GM18517 (cell line): ENCODE measurements at regions not wholly inside any gene's neighbourhood (a gene's known extent, or its start where the extent isn't known, plus 50 kb on each side); places are given as distances from the start of the nearest gene placed in this dataset.

ENCODE experiments used
- ATAC-seq: cut with Tn5 transposase; IDR thresholded peaks from one replicate; pipeline ENCODE4 v1.9.1; 2021; ENCODE audit warnings: mild to moderate bottlenecking, moderate library complexity; ENCODE audit not compliant: unreplicated experiment

DNA sequence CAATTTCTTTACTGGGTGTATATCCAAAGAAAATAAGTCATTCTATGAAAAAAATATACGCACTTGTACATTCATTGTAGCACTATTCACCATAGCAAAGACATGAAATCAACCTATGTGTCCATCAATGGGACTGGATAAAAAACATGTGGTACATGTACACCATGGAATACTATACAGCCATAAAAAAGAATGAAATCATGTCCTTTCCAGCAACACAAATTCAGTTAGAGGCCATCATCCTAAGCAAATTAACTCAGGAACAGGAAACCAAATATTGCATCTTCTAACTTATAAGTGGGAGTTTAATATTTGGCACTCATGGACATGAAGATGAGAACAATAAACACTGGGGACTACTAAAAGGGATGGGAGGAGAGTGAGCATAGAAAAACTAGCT lies 325.7 kb downstream of the TGFB2 start:
- ATAC-seq: no peak

DNA sequence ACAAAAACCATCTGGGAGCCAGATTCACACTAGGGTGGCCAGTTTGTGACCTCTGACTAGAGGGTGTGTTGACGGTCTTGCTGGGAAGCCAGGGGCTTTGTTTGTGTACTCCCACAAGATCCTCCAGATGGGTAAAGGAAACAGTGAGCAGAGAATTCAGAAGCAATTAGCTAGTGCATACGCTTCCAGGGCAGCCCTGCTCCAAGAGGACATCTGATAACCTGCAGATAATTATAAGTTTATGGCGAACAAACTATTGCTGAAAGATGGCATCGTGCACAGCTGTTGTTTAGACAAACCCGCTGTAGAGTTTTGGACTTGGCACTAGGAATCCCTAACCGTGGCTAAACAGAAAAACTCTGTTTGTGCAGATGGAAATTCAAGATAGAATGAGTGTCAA lies 326.4 kb downstream of the TGFB2 start:
- ATAC-seq: no peak

DNA sequence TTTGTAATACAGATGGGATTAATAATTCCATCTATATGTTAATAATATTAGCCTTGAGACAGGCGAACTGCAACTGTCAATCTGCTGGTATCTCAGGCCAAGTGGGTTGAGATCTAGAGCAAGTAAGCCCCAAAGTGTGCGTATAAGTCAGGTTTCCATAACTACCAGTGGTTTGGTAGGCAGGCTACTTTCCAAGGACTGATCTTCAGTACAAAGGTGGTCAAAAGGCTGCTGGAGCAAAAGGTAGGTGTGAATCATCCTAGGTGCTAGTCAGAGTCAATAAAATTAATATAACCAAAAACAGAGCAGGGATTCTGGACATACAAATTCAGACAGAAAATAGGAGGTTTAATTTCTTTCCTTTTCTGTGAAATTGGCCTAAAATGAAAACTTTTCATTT lies 328.0 kb downstream of the TGFB2 start:
- ATAC-seq: no peak

DNA sequence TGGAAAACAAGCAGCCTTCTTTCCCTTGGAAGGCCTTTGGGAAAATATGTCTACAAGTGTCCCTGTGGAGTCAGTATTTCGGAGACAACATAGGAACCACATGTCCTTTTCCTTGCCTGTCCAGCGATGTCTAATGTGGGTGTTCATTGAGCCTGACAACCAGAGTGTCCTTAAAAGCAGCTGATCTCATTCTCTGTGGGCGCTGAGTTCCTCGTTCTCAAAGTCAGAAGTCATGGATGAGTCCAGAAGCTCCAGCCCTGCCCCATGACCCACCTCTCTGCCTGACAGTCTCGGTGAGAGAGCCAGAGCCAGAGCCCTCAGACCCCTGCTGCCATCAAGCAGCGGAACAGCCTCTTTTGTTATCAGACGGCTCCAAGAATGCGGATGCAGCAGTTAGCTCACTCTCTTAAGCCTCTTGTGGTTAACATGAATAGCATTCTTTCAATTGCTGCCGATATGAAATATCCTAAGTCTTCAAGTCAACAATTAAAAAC lies 329.2 kb downstream of the TGFB2 start:
- ATAC-seq: no peak

DNA sequence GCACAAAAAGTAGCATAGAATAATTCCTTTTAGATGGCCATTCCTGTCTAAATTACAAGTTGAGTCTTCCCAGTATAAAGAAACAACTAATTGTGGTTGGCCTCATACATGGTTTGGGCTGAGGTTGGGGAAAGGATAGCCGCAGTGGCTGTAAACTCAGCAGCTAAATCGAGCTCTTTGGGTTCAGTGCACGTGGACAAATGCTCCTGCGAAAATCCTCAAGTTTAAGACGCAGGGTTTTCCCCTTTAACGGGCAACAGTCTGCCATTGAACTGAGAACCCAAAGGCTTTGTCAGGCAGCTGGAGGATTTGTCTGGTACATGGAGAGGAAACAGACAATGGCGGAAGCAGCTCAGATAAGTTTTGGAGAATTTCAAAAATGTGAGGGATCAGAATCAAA lies 331.9 kb downstream of the TGFB2 start:
- no peak for ATAC-seq

DNA sequence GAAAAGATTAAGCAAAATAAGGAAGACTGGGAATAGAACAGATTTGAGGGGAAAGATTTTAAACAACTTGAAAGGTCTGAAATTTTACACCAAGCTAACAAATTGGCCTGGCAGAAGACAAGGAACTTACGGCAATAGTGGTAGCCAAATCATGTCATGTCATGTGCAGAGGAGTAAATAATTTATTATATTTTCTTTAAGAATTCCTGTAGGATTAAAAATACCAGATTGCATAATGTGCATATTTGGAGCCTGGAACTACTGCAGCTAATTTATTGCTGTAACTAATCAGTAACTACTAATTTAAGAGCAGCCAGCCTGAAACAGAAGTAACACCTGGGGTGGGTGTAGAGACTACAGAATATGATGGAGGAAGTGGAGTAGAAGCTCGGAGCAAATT lies 334.3 kb downstream of the TGFB2 start:
- ATAC-seq: no peak

DNA sequence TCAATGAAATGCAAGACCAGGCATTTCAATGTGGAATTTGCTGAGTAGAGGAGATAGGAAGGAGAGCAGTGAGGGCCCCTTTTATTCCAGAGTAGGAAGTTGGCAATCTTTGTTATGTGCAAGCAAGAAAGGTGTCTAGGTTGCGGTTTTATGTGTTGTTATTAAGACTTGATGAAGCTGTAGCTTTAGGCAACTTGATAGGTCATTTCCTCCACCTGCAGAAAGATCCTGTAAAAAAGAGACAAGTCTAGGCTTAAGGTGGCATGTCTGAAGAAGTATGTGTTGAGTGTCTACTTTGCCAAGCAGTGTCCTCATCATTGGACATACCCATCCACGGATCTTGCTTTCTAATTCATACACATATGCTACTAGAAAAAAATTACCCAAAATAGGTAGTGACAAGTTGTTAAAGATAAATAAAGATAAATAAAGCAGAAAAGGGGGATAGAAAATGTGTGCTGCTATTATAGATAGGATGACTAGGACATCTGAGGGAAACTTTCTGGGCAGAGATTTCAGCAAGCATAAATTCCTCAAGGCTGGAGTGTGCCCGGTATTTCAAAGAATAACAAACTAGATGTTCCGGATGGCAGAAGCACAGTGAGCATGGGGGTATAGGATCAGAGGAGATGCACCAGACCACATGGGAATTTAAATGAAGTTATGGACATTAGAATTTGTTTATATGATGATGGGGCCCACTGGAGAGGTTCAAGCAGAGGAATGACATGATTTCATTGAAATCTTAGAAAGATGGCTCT lies 335.0 kb downstream of the TGFB2 start:
- no peak for ATAC-seq

DNA sequence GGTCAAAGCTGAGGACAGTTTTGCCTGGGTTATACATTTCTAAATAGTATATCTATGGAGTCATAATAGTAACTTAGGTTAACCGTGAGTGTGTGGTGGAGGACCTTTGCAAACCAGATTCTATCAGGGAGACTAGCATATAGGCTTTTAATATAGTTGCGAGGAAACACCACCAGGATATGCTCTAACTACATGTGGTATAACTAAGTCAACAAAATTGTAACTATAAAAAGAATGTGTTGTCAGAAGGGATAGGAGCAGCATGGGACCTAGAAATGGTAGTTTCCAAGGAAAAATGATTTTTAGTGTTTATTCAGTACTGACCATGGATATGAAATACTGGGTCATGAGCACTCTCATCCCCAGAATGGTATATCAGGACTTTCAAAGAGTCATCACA lies 338.1 kb downstream of the TGFB2 start:
- no peak for ATAC-seq

DNA sequence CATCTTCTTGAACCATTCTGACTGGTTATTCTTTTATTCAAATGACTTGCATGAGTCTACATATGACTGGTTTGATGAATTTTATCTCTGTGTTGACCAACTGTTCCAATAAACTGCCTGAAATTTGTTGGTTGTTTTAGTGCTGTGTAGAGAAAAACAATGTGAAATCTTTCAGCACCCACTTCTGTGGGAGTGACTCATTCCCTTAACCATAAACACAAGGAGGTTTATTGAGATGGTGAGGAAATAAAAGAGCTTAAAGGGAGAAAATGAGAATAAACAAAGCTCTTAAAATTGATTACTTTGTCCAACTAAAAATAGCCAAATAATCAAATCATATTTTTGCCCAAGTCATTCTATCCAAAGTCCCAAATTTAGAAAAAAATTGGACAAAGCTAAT lies 341.1 kb downstream of the TGFB2 start:
- ATAC-seq: no peak

DNA sequence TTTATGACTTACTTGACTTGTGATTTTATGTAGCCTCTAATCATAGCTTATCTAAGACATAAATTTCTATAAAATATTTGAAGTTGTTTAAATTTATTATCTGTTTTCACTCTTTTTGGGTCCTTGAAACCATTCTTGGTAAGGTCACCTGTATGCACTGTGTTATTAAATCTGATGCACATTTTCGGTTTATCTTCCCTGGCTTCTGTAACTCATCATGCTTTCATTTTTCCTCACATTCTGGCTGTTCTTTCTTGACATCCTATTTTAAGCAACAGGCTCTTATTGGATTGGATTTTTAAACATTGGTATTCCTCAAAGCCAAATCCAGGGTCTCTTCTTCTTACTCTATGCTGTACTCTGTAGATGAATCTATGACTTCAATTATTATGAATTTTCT lies 341.6 kb downstream of the TGFB2 start:
- no peak for ATAC-seq

DNA sequence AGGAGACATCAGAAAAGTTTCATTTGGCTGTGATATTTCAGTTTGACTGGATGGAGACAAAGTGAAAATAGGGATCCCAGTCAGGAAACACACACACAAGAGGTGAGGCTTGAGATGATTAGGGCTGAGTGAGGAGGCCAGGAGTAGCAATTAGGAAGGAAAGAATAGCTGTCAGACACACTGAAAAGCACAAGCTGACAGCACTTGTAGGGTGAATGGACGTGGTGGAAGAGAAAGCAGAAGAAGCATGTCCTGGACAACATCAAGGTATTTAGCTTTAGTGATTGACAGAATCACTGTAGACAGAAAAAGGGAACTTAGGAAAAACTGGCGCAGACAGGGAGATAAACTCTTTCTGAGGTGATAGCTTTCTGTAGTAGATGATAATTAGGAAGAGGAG lies 347.7 kb downstream of the TGFB2 start:
- no peak for ATAC-seq

DNA sequence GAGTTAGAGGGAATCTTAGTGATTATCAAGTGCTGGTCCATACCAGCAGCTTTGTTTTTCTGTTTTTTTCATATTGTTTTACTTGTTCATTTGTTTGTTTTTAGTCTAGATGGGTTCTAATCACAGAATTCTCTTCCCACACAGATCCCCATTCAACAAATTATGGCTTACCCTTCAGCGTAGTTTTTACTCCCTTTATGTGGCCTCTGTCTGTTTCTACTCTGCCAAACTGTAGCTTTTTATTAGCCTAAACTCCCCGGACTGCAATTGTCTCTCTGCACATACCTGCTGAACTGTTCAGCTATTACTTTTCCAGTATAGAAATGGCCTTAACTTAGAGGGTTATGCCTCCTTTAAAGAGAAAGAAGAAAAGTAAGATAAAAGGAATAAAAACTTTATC lies 348.5 kb downstream of the TGFB2 start:
- ATAC-seq: no peak

DNA sequence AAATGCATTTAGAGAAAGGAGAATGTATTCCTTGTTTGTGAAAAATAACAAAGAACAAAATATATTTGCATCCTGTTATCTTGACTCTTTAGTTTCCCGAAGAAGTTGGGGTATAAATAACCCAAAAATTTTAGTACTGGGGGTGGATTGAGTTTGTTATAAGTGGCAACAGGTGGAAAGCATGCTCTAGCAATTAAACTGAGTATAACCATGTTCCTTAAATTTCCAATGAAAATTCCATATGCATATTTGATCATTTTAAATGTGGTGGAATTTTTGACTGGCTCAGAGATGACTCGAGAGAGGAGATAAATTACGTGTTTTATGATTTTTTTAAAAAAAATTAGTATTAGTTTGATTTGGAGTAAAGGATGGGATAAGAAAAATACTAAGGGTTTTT lies 348.9 kb downstream of the TGFB2 start:
- ATAC-seq: no peak

DNA sequence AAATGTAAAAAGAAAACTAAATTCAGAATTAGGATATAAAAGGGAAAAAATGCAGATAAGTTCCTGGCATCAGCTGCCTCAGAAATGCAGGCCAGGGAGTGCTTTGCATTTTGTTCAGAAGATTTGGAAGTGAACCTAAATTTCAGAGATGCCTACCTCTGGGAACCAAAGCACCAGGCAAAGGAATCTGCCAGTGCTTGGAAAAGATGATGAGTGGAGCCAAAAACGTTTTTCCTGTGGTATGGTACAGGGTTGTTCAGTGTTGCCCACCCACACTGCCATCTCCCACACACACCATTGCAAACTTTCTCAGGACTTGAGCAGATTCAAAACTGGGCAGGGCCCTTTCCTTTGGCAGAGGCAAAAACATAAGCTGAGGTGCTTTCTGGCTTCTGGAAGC lies 349.5 kb downstream of the TGFB2 start:
- ATAC-seq: no peak

DNA sequence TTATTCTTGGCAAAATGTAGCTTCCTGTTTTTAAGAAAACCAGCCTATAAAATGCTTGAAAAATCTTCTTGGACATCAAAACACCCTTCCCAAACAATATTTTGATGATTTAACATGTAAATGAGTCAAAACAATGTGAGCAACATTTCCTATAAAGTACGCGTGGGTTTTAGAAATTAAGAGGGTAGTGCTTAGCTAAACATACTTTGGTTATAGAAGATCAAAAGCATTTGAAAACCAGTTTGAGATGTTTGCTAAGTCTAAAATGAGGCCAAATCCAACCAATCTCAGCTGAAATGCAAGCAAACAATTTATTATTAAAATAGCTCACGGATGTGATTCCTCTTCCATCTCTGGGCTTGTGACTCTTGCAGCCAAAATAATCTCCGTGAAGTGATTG lies 350.4 kb downstream of the TGFB2 start:
- no peak for ATAC-seq

DNA sequence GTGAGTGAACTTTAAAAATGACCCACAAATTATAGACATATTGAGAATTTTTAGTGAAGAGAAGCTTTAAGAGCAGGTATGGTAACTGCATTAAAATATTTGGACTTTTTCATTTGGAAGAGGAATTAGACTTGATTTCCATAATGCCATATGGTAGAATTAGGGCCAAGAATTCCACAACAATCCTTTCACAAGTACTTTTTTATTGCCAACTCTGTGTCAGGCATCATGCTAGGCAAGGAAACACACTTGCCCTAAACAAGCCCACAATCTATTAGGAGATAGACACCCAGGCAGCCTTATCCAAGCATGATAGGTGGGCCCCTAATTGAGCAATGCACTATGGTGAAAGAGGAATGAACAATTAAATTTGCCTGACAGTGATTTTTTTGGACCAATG lies 353.0 kb downstream of the TGFB2 start:
- ATAC-seq: no peak

DNA sequence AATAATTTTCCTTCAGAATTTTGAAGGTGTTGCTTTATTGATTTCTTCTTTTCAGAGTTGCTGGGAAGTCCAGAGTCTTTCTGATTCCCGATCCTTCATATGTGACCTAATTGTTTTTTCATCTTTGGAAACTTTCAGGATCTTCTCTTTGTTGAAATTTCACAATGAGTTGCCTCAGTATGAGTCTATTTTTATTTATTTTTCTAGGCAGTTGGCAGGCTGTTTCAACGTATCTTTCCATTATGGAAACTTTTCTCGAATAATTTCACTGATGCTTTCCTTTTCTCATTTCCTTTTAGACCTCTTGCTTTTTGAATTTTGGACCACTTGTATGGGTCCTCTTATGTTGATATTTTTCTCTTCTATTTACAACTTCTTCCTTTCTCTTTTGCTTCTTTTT lies 354.3 kb downstream of the TGFB2 start:
- ATAC-seq: no peak

DNA sequence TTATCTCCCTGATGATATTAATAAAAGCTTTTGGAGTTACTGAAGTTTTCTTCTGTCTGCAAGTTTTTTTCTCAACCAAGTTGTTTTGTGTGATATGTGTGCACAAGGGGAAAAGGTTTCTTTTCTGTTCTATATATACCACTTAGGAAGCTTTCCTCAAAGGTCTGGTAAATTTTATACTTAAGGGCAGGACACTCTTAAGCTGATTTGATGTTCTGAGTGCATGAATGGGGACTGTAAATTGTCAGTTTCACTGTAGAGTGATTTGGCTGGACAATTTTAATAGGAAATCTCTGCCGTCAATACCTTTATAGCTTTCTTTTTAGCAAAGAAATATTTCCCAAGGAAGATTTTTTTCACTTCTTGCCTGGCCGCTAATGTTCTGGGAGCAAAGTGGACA lies 354.7 kb downstream of the TGFB2 start:
- no peak for ATAC-seq

DNA sequence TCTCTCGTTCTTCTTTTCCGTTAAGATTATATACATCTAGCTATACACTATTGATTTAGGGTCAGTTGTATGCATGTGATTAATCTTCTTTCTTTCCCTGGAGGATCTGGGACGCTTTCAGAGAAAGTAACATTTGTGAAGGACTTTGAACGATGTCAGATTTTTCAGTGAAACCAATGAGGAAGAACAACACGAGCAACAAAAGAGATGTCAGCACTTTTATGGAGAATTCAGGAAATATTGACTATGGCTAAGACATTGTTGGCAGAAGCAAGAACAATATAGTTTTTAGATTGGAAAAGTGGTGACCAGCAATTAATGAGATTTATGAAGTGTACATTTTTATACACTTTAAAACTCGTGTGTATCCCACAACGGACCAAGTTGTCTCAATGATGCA lies 355.5 kb downstream of the TGFB2 start:
- no peak for ATAC-seq

DNA sequence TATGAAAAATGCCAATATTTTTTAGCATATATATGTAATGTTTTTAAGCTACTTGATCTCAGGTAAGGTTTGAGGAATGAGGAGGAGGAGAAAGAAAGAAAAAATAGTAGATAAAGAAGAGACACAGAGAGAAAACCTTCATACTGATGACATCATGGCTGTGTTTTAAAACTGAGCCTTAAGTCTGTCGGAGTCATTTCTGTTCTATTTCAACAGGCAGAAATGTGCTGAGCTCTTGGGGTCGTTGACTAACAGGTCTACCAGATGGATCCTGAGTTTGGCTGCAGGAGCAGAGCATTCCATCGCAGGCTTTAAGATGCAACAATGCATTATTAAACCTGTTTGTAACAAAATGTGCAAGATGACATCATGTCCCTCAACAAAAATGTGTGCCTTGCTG lies 356.0 kb downstream of the TGFB2 start:
- ATAC-seq: no peak

DNA sequence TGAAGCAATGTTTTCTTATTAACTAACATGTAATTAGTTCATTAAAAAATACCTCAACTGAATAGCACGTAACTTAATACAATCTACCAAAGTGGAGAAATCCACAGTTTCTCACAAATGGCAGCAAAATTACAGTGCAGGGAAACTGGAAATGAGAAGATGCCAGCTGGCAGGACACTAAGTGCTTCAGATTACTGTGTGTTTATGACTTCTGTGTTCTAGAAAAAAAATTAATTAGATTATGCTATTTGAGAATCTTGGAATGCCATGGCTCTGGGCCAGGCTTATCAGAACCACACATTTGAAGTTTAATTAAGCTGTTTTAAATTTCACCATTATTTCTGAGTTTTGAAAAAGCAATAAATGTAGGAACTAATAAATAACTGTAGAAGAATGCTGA lies 357.6 kb downstream of the TGFB2 start:
- ATAC-seq: no peak

DNA sequence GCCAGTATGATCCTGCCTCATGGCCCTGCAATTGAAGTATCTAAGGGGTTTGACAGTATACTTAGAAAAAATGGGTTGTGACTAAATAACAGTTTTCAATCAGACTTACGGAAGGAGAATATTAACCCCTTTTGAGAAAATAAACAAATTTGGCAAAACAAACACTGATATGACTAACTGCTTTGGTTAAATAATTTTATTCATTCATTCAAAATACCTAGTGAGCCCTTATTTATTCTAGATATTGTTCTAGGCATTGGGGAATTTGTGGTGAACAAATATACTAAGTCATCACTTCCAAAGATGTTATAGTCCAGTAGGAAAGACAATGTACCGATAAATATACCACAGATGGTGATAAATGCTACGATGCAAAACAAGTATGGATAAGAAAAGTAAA lies 358.7 kb downstream of the TGFB2 start:
- ATAC-seq: no peak

DNA sequence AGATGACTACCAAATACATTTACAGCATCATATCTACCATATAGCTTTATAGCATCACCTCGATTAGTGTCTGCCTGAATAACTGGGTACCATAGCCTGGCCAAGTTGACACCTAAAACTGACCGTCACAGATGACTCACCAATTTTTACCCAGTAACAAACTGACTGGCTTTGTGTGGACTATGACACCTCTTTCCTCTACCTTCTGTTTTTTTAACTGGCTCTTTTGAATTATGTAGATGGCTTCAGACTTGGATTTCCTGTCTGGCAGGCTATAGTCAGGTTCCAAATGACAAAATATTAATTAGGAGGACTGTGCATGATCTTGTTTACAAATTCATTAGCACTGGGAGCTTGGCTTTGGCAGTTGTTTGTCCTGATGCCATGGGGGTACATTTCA lies 360.3 kb downstream of the TGFB2 start:
- no peak for ATAC-seq
